H1 (cell line): ENCODE measurements at regions not wholly inside any gene's neighbourhood (a gene's known extent, or its start where the extent isn't known, plus 50 kb on each side); places are given as distances from the start of the nearest gene placed in this dataset.

Experiments
- CTCF ChIA-PET: fragments of 300-600 bp; sonication (Branson Sonifier 250); formaldehyde crosslinking; loops from one replicate; lab custom pipeline; 2021; ENCODE audit not compliant: partially characterized antibody; lab: Charles Lee
- POLR2A ChIA-PET: fragments of 300-600 bp; sonication (Branson Sonifier 250); formaldehyde crosslinking; loops from one replicate; lab custom pipeline; 2021; ENCODE audit warnings: inconsistent platforms; ENCODE audit not compliant: partially characterized antibody; lab: Charles Lee
- DNase-seq, 2 experiments: peaks; one replicate each; pipeline versions ENCODE4 v3.0.0 to v3.0.0-alpha.2; 2010 to 2022; ENCODE audit warnings: low spot score in 2 of 2, low read depth in 1 of 2, mixed read lengths in 1 of 2
- FAIRE-seq: peaks from 2 replicates; lab custom pipeline; 2011; peaks lifted over from hg19 to GRCh38; lab: Jason Lieb, UNC
- H2AFZ ChIP-seq: 2 replicates; pipeline ENCODE4 v1.8.1; 2012; ENCODE audit warnings: low read length, inconsistent platforms
- H2AK5ac ChIP-seq: 2 replicates; pipeline ENCODE4 v1.6.1; 2013; ENCODE audit warnings: low read depth, low read length
- H2BK120ac ChIP-seq: replicated peaks from 2 replicates; pipeline ENCODE3; 2013; ENCODE audit warnings: low read depth, low read length, inconsistent platforms
- H2BK12ac ChIP-seq: 2 replicates; pipeline ENCODE4 v1.6.1; 2013; ENCODE audit warnings: low read depth, low read length
- H2BK15ac ChIP-seq: 2 replicates; pipeline ENCODE4 v1.6.1; 2013; ENCODE audit warnings: low read length
- H2BK20ac ChIP-seq: 2 replicates; pipeline ENCODE4 v1.6.1; 2013; ENCODE audit warnings: low read length
- H2BK5ac ChIP-seq: 2 replicates; pipeline ENCODE4 v1.6.1; 2013; ENCODE audit warnings: low read depth, low read length
- H3K14ac ChIP-seq: 2 replicates; pipeline ENCODE4 v1.6.1; 2013; ENCODE audit warnings: inconsistent platforms; ENCODE audit not compliant: insufficient read length
- H3K18ac ChIP-seq: 2 replicates; pipeline ENCODE4 v1.6.1; 2013; ENCODE audit warnings: low read length; ENCODE audit errors: extremely low read depth
- H3K23ac ChIP-seq: 2 replicates; pipeline ENCODE4 v1.6.1; 2013; ENCODE audit warnings: inconsistent platforms; ENCODE audit not compliant: insufficient read length
- H3K23me2 ChIP-seq: 2 replicates; pipeline ENCODE4 v1.6.1; 2013; ENCODE audit warnings: low read depth, low read length
- H3K27ac ChIP-seq: 2 replicates; pipeline ENCODE4 v1.6.1; 2011; ENCODE audit warnings: low read depth, low read length, inconsistent platforms
- H3K27me3 ChIP-seq, 4 experiments: replicated peaks in 1 of 4; 1 replicate in 1 of 4; 2 replicates in 3 of 4; pipeline versions ENCODE4 v1.6.1 to v1.8.1; 2011 to 2013; ENCODE audit warnings: low read length in 3 of 4, mild to moderate bottlenecking in 3 of 4, inconsistent platforms in 2 of 4, mixed read lengths in 2 of 4, moderate library complexity in 1 of 4; ENCODE audit not compliant: control insufficient read depth in 3 of 4, insufficient read depth in 3 of 4; ENCODE audit errors: extremely low read depth in 1 of 4
- H3K36me3 ChIP-seq, 4 experiments: 2 replicates each; pipeline versions ENCODE4 v1.6.1 to v1.8.1; 2011 to 2013; ENCODE audit warnings: mild to moderate bottlenecking in 4 of 4, low read length in 3 of 4, moderate library complexity in 2 of 4, control low read depth in 1 of 4, inconsistent platforms in 1 of 4; ENCODE audit not compliant: insufficient read depth in 4 of 4, control insufficient read depth in 2 of 4
- H3K4ac ChIP-seq: replicated peaks from 2 replicates; pipeline ENCODE3; 2013; ENCODE audit warnings: low read length, low read depth, mixed read lengths, inconsistent platforms; ENCODE audit not compliant: insufficient read length
- H3K4me1 ChIP-seq, 4 experiments: replicated peaks in 1 of 4; 1 replicate in 1 of 4; 2 replicates in 3 of 4; pipeline versions ENCODE4 v1.6.1 to v1.8.1; 2011 to 2013; ENCODE audit warnings: low read length in 3 of 4, inconsistent platforms in 2 of 4, mixed read lengths in 1 of 4; ENCODE audit not compliant: insufficient read depth in 4 of 4, control insufficient read depth in 3 of 4
- H3K4me2 ChIP-seq, 2 experiments: 2 replicates each; pipeline versions ENCODE4 v1.6.1 to v1.8.1; 2011 to 2013; ENCODE audit warnings: low read depth in 2 of 2, low read length in 2 of 2, control low read depth in 1 of 2, inconsistent platforms in 1 of 2, mild to moderate bottlenecking in 1 of 2; ENCODE audit not compliant: insufficient read depth in 1 of 2
- H3K4me3 ChIP-seq, 4 experiments: fragments of 200-600, 300-600 bp in 1 of 4; sonication (generic), shearing (Covaris generic), sonication (Bioruptor Twin) in 1 of 4; 2 replicates each; pipeline versions ENCODE4 v1.5.1 to v1.8.1; 2011 to 2016; ENCODE audit warnings: low read length in 4 of 4, low read depth in 3 of 4, control low read depth in 2 of 4, inconsistent platforms in 2 of 4, mild to moderate bottlenecking in 2 of 4, mixed read lengths in 1 of 4, moderate library complexity in 1 of 4; ENCODE audit not compliant: insufficient read depth in 2 of 4; ENCODE audit errors: extremely low read depth in 1 of 4
- H3K56ac ChIP-seq: replicated peaks from 2 replicates; pipeline ENCODE3; 2013; ENCODE audit warnings: low read depth, mild to moderate bottlenecking, mixed read lengths, low read length, inconsistent platforms; ENCODE audit not compliant: insufficient read length
- H3K79me1 ChIP-seq: 2 replicates; pipeline ENCODE4 v1.6.1; 2013; ENCODE audit warnings: low read depth, low read length, control low read depth
- H3K79me2 ChIP-seq, 2 experiments: 2 replicates each; pipeline versions ENCODE4 v1.6.1 to v1.8.1; 2012 to 2013; ENCODE audit warnings: low read length in 2 of 2, mild to moderate bottlenecking in 2 of 2, inconsistent platforms in 1 of 2; ENCODE audit not compliant: insufficient read depth in 2 of 2, control insufficient read depth in 1 of 2
- H3K9ac ChIP-seq, 4 experiments: replicated peaks in 1 of 4; 1 replicate in 1 of 4; 2 replicates in 3 of 4; pipeline versions ENCODE4 v1.6.1 to v1.8.1; 2011 to 2013; ENCODE audit warnings: low read depth in 3 of 4, low read length in 3 of 4, control low read depth in 2 of 4, mild to moderate bottlenecking in 2 of 4, moderate library complexity in 2 of 4, inconsistent platforms in 1 of 4; ENCODE audit errors: extremely low read depth in 1 of 4
- H3K9me3 ChIP-seq, 2 experiments: 2 replicates each; pipeline versions ENCODE4 v1.6.1 to v1.8.1; 2012 to 2013; ENCODE audit warnings: mild to moderate bottlenecking in 2 of 2, moderate library complexity in 2 of 2, control low read depth in 1 of 2, inconsistent platforms in 1 of 2, low read depth in 1 of 2, low read length in 1 of 2, mixed read lengths in 1 of 2; ENCODE audit not compliant: insufficient read depth in 2 of 2
- H4K20me1 ChIP-seq, 2 experiments: replicated peaks in 1 of 2; 2 replicates each; pipeline versions ENCODE3 to v1.8.1; 2011 to 2013; ENCODE audit warnings: inconsistent platforms in 2 of 2, low read length in 2 of 2, mild to moderate bottlenecking in 1 of 2; ENCODE audit not compliant: insufficient read depth in 2 of 2, control insufficient read depth in 1 of 2
- H4K5ac ChIP-seq: 2 replicates; pipeline ENCODE4 v1.6.1; 2013; ENCODE audit warnings: low read length, low read depth, mixed read lengths, inconsistent platforms; ENCODE audit not compliant: insufficient read length
- H4K8ac ChIP-seq: 2 replicates; pipeline ENCODE4 v1.8.0; 2013; ENCODE audit warnings: mild to moderate bottlenecking, moderate library complexity, low read length, inconsistent platforms; ENCODE audit not compliant: insufficient read depth; ENCODE audit errors: extremely low read depth
- H4K91ac ChIP-seq: replicated peaks from 2 replicates; pipeline ENCODE3; 2013; ENCODE audit warnings: low read length, mixed read lengths, inconsistent platforms; ENCODE audit not compliant: insufficient read length
- CTBP2 ChIP-seq: IDR thresholded peaks from 2 replicates; pipeline ENCODE4 v1.7.0; 2011; ENCODE audit warnings: borderline replicate concordance, mild to moderate bottlenecking, moderate library complexity, mixed read lengths, low read length; ENCODE audit not compliant: insufficient read depth, insufficient read length
- CTCF ChIP-seq, 3 experiments: IDR thresholded peaks; 1 replicate in 2 of 3; 2 replicates in 1 of 3; pipeline versions ENCODE4 v1.5.1 to v1.6.1; 2011; ENCODE audit warnings: low read length in 3 of 3, mild to moderate bottlenecking in 3 of 3, inconsistent platforms in 2 of 3, low read depth in 1 of 3, moderate library complexity in 1 of 3; ENCODE audit not compliant: insufficient read depth in 1 of 3; ENCODE audit errors: control extremely low read depth in 1 of 3
- EZH2 ChIP-seq: fragments of 200-600 bp; sonication (generic); IDR thresholded peaks from 2 replicates; pipeline ENCODE4 v1.7.1; 2012; ENCODE audit warnings: low read depth, mild to moderate bottlenecking, moderate library complexity, low read length, inconsistent platforms; ENCODE audit not compliant: severe bottlenecking
- FOSL1 ChIP-seq: IDR thresholded peaks from 2 replicates; pipeline ENCODE4 v1.6.1; 2011; ENCODE audit warnings: mild to moderate bottlenecking, low read depth, low read length, moderate library complexity; ENCODE audit not compliant: insufficient read depth
- POU5F1 ChIP-seq: IDR thresholded peaks from 2 replicates; pipeline ENCODE4 v1.6.1; 2011; ENCODE audit warnings: low read depth, mild to moderate bottlenecking, low read length, moderate library complexity
- RNF2 ChIP-seq: fragments of 200-900, 300-1000 bp; sonication (generic); IDR thresholded peaks from 2 replicates; pipeline ENCODE4 v1.7.1; 2016; ENCODE audit warnings: borderline replicate concordance, low read depth, mild to moderate bottlenecking, antibody characterized with exemption, low read length; ENCODE audit not compliant: poor library complexity, severe bottlenecking; ENCODE audit errors: missing control alignments
- SIN3A ChIP-seq, 2 experiments: IDR thresholded peaks in 1 of 2; conservative IDR thresholded peaks in 1 of 2; 2 replicates each; pipeline ENCODE4 v1.6.1; 2011 to 2012; ENCODE audit warnings: low read length in 2 of 2, improper control_type of control experiment in 1 of 2, low read depth in 1 of 2, mild to moderate bottlenecking in 1 of 2
- SIRT6 ChIP-seq: IDR thresholded peaks from one replicate; pipeline ENCODE4 v1.7.1; 2012; ENCODE audit warnings: low read length, inconsistent platforms
- SP2 ChIP-seq: IDR thresholded peaks from 2 replicates; pipeline ENCODE4 v1.6.1; 2012; ENCODE audit warnings: mild to moderate bottlenecking, low read length, inconsistent platforms
- WGBS, 2 experiments: shearing (Covaris generic) in 1 of 2; methylation state at CpG; one replicate each; pipeline versions ENCODE4 v1.1.6 to v1.1.7; 2013 to 2015; ENCODE audit warnings: low lambda C conversion rate in 2 of 2, mixed read lengths in 2 of 2, inconsistent platforms in 1 of 2, low coverage in 1 of 2, missing lambda C conversion rate in 1 of 2; ENCODE audit not compliant: insufficient replicate concordance in 2 of 2, insufficient coverage in 1 of 2, insufficient read length in 1 of 2; ENCODE audit errors: extremely low coverage in 1 of 2, missing lambda C conversion rate in 1 of 2; 5-methylcytosine and 5-hydroxymethylcytosine counted together

GRCh38 chr14:87879389-87879788 is 113.6 kb downstream of the GALC start:
- CTCF ChIA-PET: interaction anchor here (0.9 to 3.4 kb wide), 5 partner anchors 9 to 74 kb away, joined by 3 to 13 read pairs (median 4); no protein-coding TSS in a partner anchor
- no peak overlapping the region for H3K27ac ChIP-seq
- no peak overlapping the region for H2BK15ac ChIP-seq
- WGBS, 2 experiments: 96% methylated on average over 5 of the region's 5 CpGs; no CpG with 5 or more reads in 1 of the 2 experiments
- H4K8ac ChIP-seq: no peak overlapping the region
- no peak overlapping the region for H3K18ac ChIP-seq
- H3K36me3 ChIP-seq: no peaks in the 10 kb centered on the region
- H4K91ac ChIP-seq: no peak overlapping the region
- no peak overlapping the region for H3K4me3 ChIP-seq
- H3K4ac ChIP-seq: no peak overlapping the region
- H2BK20ac ChIP-seq: no peak overlapping the region
- H4K5ac ChIP-seq: no peak overlapping the region
- no peak overlapping the region for H3K4me2 ChIP-seq
- TF ChIP-seq SP2 (no peak), SIRT6 (no peak), EZH2 (no peak), CTCF (IDR thresholded peaks at IDR 0.05; ENCODE audit: control extremely low read depth in 1 of 3, insufficient read depth in 1 of 3, low read depth in 1 of 3, low read length in 3 of 3) (no peak), FOSL1 (no peak), POU5F1 (no peak), RNF2 (no peak), CTBP2 (no peak), SIN3A (conservative IDR thresholded peaks at IDR 0.05 in 1 of 2, IDR thresholded peaks at IDR 0.05 in 1 of 2; ENCODE audit: low read depth in 1 of 2, low read length in 2 of 2) (no peak)
- TF ChIP-seq, all 59 proteins: peak for 0
- Histone ChIP-seq H4K20me1 (no peaks in the 10 kb centered on the region), H3K4me1 (no peaks in the 10 kb centered on the region), H3K23me2 (no peaks in the 10 kb centered on the region; the same call in 1 of the 2 replicates), H3K56ac (no peak overlapping the region), H2BK120ac (no peak overlapping the region), H3K9me3 (no peaks in the 10 kb centered on the region), H2AFZ (no peak overlapping the region), H3K23ac (no peak overlapping the region), H3K14ac (no peak overlapping the region), H2BK5ac (no peak overlapping the region), H3K27me3 (no peaks in the 10 kb centered on the region), H2AK5ac (no peak overlapping the region), H3K79me2 (no peaks in the 10 kb centered on the region), H2BK12ac (no peak overlapping the region), H3K9ac (no peak overlapping the region), H3K79me1 (no peaks in the 10 kb centered on the region)
- POLR2A ChIA-PET: no interaction called here
- FAIRE-seq (no peak), DNase-seq (no peak)
